ENCODE measurements at regions not wholly inside any gene's neighbourhood (a gene's known extent, or its start where the extent isn't known, plus 50 kb on each side); places are given as distances from the start of the nearest gene placed in this dataset.

GRCh38 chr4:102193145-102193544, 152.1 kb downstream of the SLC39A8 start:
- Histone ChIP-seq H3K36me3 (ENCODE audit: control insufficient read depth in 4 of 4, insufficient read depth in 3 of 4, low read depth in 1 of 4, low read length in 3 of 4) (no peaks in the 10 kb centered on the region), H3K4me1 (ENCODE audit: control insufficient read depth in 4 of 4, insufficient read depth in 4 of 4, low read length in 3 of 4) (no peaks in the 10 kb centered on the region), H3K9ac (ENCODE audit: low read depth in 1 of 2, low read length in 2 of 2) (no peak overlapping the region), H3K27me3 (ENCODE audit: control insufficient read depth in 4 of 4, insufficient read depth in 4 of 4, low read length in 3 of 4) (no peaks in the 10 kb centered on the region), H3K4me3 (ENCODE audit: low read depth in 1 of 3, low read length in 3 of 3) (no peak overlapping the region), H3K27ac (ENCODE audit: low read depth in 1 of 2, low read length in 2 of 2) (no peak overlapping the region), H3K9me3 (ENCODE audit: control insufficient read depth in 4 of 4, low read length in 3 of 4) (no peaks in the 10 kb centered on the region)
- 76% methylated on average over 1 of the region's 1 CpG for WGBS
- DNase-seq (ENCODE audit: low spot score), result no peak
- TF ChIP-seq FOXA1 (IDR thresholded peaks at IDR 0.05) (no peak), HNF4A (conservative IDR thresholded peaks at IDR 0.05) (no peak), JUND (IDR thresholded peaks at IDR 0.05) (no peak)

DNA sequence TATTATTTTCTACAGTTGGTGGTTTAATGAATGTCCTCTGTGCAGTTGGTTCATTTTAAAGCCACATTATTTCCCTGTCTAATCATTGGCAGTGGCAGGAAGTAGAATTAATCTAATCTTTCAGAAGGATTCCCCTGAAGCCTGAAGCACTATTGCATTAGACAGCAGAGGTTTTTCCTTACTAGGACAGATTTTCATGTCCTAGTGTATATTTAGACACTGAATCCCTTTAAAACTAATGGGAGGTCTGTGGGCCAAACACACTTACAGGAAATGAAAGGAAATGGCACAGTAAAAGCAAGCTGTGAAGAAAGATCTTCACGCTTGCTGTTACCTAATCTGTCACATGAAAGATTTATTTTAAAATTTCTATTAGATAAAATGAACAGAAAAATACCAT, 165.2 kb downstream of the SLC39A8 start:
- Histone ChIP-seq H3K9ac (ENCODE audit: low read depth in 1 of 2, low read length in 2 of 2) (no peak overlapping the region), H3K27me3 (ENCODE audit: control insufficient read depth in 4 of 4, insufficient read depth in 4 of 4, low read length in 3 of 4) (no peaks in the 10 kb centered on the region), H3K9me3 (ENCODE audit: control insufficient read depth in 4 of 4, low read length in 3 of 4) (no peaks in the 10 kb centered on the region), H3K4me1 (ENCODE audit: control insufficient read depth in 4 of 4, insufficient read depth in 4 of 4, low read length in 3 of 4) (no peaks in the 10 kb centered on the region), H3K27ac (ENCODE audit: low read depth in 1 of 2, low read length in 2 of 2) (no peak overlapping the region), H3K36me3 (ENCODE audit: control insufficient read depth in 4 of 4, insufficient read depth in 3 of 4, low read depth in 1 of 4, low read length in 3 of 4) (no peaks in the 10 kb centered on the region), H3K4me3 (ENCODE audit: low read depth in 1 of 3, low read length in 3 of 3) (no peak overlapping the region)
- no peak for TF ChIP-seq FOXA2 (IDR thresholded peaks at IDR 0.05)
- no peak for TF ChIP-seq RXRA (IDR thresholded peaks at IDR 0.05)
- TF ChIP-seq HNF4A (conservative IDR thresholded peaks at IDR 0.05), result no peak
- TF ChIP-seq HNF4G (IDR thresholded peaks at IDR 0.05), result no peak
- no peak for DNase-seq (ENCODE audit: low spot score)
- 30% methylated on average over 1 of the region's 1 CpG for WGBS

DNA sequence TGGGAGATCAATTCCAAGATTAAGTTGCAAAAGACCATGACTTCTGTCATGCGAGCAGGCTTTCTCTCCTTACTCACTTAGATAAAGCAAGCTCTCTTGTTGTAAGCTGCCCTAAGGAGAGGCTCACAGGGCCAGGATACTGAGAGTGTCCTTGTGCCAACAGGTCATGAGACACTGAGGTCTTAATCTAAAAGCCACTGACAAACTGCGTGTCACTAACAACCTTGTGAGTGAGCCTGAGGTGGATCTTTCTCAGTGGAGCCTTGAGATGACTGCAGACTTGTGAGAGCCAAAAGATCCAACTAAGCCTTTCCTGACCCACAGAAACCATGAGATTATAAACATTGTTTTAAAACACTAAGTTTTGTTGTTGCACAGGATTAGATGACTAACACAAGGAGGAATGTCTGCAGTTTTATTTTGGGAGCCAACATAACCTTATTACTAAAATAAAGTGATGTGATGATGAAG, 170.5 kb downstream of the SLC39A8 start:
- Histone ChIP-seq H3K4me3 (ENCODE audit: low read depth in 1 of 3, low read length in 3 of 3) (no peak overlapping the region), H3K27ac (ENCODE audit: low read depth in 1 of 2, low read length in 2 of 2) (no peak overlapping the region), H3K4me1 (ENCODE audit: control insufficient read depth in 4 of 4, insufficient read depth in 4 of 4, low read length in 3 of 4) (no peaks in the 10 kb centered on the region), H3K27me3 (ENCODE audit: control insufficient read depth in 4 of 4, insufficient read depth in 4 of 4, low read length in 3 of 4) (peaks cover 0 to under 1% (median 0%) of the 10 kb centered on the region in 4 donors), H3K36me3 (ENCODE audit: control insufficient read depth in 4 of 4, insufficient read depth in 3 of 4, low read depth in 1 of 4, low read length in 3 of 4) (no peaks in the 10 kb centered on the region), H3K9me3 (ENCODE audit: control insufficient read depth in 4 of 4, low read length in 3 of 4) (no peaks in the 10 kb centered on the region), H3K9ac (ENCODE audit: low read depth in 1 of 2, low read length in 2 of 2) (no peak overlapping the region)
- 86% methylated on average over 2 of the region's 2 CpGs for WGBS
- TF ChIP-seq RXRA (IDR thresholded peaks at IDR 0.05) (no peak), CTCF (IDR thresholded peaks at IDR 0.05; ENCODE audit: low read depth, low read length, missing input control) (no peak), RAD21 (IDR thresholded peaks at IDR 0.05) (no peak), FOXA1 (IDR thresholded peaks at IDR 0.05) (no peak), SP1 (IDR thresholded peaks at IDR 0.05) (no peak), JUND (IDR thresholded peaks at IDR 0.05) (no peak), FOXA2 (IDR thresholded peaks at IDR 0.05) (no peak), NR2F2 (IDR thresholded peaks at IDR 0.05) (no peak), GABPA (IDR thresholded peaks at IDR 0.05 in 1 of 2, conservative IDR thresholded peaks at IDR 0.05 in 1 of 2) (no peak), ZBTB33 (IDR thresholded peaks at IDR 0.05) (no peak), EGR1 (IDR thresholded peaks at IDR 0.05; ENCODE audit: low read depth in 2 of 2) (no peak), TAF1 (conservative IDR thresholded peaks at IDR 0.05) (no peak), HNF4G (IDR thresholded peaks at IDR 0.05) (no peak), YY1 (IDR thresholded peaks at IDR 0.05) (no peak), HNF4A (conservative IDR thresholded peaks at IDR 0.05) (no peak)
- TF ChIP-seq, protein P1, sequence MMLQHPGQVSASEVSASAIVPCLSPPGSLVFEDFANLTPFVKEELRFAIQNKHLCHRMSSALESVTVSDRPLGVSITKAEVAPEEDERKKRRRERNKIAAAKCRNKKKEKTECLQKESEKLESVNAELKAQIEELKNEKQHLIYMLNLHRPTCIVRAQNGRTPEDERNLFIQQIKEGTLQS (IDR thresholded peaks at IDR 0.05), result no peak
- TF ChIP-seq, protein P2, sequence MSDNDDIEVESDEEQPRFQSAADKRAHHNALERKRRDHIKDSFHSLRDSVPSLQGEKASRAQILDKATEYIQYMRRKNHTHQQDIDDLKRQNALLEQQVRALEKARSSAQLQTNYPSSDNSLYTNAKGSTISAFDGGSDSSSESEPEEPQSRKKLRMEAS (IDR thresholded peaks at IDR 0.05), result no peak
- TF ChIP-seq, protein P3, sequence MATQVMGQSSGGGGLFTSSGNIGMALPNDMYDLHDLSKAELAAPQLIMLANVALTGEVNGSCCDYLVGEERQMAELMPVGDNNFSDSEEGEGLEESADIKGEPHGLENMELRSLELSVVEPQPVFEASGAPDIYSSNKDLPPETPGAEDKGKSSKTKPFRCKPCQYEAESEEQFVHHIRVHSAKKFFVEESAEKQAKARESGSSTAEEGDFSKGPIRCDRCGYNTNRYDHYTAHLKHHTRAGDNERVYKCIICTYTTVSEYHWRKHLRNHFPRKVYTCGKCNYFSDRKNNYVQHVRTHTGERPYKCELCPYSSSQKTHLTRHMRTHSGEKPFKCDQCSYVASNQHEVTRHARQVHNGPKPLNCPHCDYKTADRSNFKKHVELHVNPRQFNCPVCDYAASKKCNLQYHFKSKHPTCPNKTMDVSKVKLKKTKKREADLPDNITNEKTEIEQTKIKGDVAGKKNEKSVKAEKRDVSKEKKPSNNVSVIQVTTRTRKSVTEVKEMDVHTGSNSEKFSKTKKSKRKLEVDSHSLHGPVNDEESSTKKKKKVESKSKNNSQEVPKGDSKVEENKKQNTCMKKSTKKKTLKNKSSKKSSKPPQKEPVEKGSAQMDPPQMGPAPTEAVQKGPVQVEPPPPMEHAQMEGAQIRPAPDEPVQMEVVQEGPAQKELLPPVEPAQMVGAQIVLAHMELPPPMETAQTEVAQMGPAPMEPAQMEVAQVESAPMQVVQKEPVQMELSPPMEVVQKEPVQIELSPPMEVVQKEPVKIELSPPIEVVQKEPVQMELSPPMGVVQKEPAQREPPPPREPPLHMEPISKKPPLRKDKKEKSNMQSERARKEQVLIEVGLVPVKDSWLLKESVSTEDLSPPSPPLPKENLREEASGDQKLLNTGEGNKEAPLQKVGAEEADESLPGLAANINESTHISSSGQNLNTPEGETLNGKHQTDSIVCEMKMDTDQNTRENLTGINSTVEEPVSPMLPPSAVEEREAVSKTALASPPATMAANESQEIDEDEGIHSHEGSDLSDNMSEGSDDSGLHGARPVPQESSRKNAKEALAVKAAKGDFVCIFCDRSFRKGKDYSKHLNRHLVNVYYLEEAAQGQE (IDR thresholded peaks at IDR 0.05), result no peak
- no peak for DNase-seq (ENCODE audit: low spot score)
